NCI-H748 (cell line): ENCODE measurements at regions not wholly inside any gene's neighbourhood (a gene's known extent, or its start where the extent isn't known, plus 50 kb on each side); places are given as distances from the start of the nearest gene placed in this dataset.

ENCODE experiments used
- DNase-seq: peaks from one replicate; lab custom pipeline; 2025; ENCODE audit not compliant: unreplicated experiment; lab: John Stamatoyannopoulos, UW

- DNase-seq, result no peak
Measured at GRCh38 chr6:62672989-62673388, 387.0 kb upstream of the KHDRBS2 start.

- DNase-seq, result no peak
Measured at GRCh38 chr6:62670490-62671223, 384.6 kb upstream of the KHDRBS2 start.

GRCh38 chr6:62669831-62670230 lies 383.8 kb upstream of the KHDRBS2 start:
- no peak for DNase-seq

- DNase-seq, result peak; percentile 38
Measured at GRCh38 chr6:62652692-62653328, 366.8 kb upstream of the KHDRBS2 start.

- no peak for DNase-seq
Measured at GRCh38 chr6:62645274-62645673, 359.2 kb upstream of the KHDRBS2 start.

GRCh38 chr6:62640749-62641148 lies 354.7 kb upstream of the KHDRBS2 start:
- DNase-seq, result peak; percentile 53

GRCh38 chr6:62626661-62627060 lies 340.6 kb upstream of the KHDRBS2 start:
- DNase-seq, result no peak

GRCh38 chr6:62623846-62624532 lies 338.0 kb upstream of the KHDRBS2 start:
- DNase-seq, result no peak

- no peak for DNase-seq
Measured at GRCh38 chr6:62615366-62616015, 329.5 kb upstream of the KHDRBS2 start.

- DNase-seq, result peak; percentile 40
Measured at GRCh38 chr6:62614442-62614841, 328.4 kb upstream of the KHDRBS2 start.

- DNase-seq, result no peak
Measured at GRCh38 chr6:62613928-62614327, 327.9 kb upstream of the KHDRBS2 start.

GRCh38 chr6:62612471-62612870 lies 326.4 kb upstream of the KHDRBS2 start:
- no peak for DNase-seq

- DNase-seq, result no peak
Measured at GRCh38 chr6:62570372-62570771, 284.3 kb upstream of the KHDRBS2 start.

GRCh38 chr6:62541502-62541901 lies 255.5 kb upstream of the KHDRBS2 start:
- DNase-seq, result no peak

- no peak for DNase-seq
Measured at GRCh38 chr6:62530985-62531384, 245.0 kb upstream of the KHDRBS2 start.

- DNase-seq, result no peak
Measured at GRCh38 chr6:62528894-62529526, 243.0 kb upstream of the KHDRBS2 start.

GRCh38 chr6:62523630-62524029 lies 237.6 kb upstream of the KHDRBS2 start:
- DNase-seq, result no peak

GRCh38 chr6:62519574-62519973 lies 233.5 kb upstream of the KHDRBS2 start:
- DNase-seq, result no peak

GRCh38 chr6:62516291-62517141 lies 230.5 kb upstream of the KHDRBS2 start:
- no peak for DNase-seq

- no peak for DNase-seq
Measured at GRCh38 chr6:62492192-62492822, 206.3 kb upstream of the KHDRBS2 start.
